ENCODE measurements at regions not wholly inside any gene's neighbourhood (a gene's known extent, or its start where the extent isn't known, plus 50 kb on each side); places are given as distances from the start of the nearest gene placed in this dataset.
A peak's percentile ranks its signal among the peaks of the same experiment; 100 is the strongest.

- Mint-ChIP-seq H3K4me1 (no peaks in the 10 kb centered on the region), H3K4me3 (no peak overlapping the region), H3K36me3 (ENCODE audit: low read depth) (no peaks in the 10 kb centered on the region), H3K27ac (no peak overlapping the region), H3K27me3 (peaks cover 16% of the 10 kb centered on the region), H3K9me3 (no peaks in the 10 kb centered on the region)
- ATAC-seq (replicated peaks) = no peak
Observed at GRCh38 chr1:99531578-99532275, 114.2 kb upstream of the PALMD start.

- H3K9me3 Mint-ChIP-seq = no peaks in the 10 kb centered on the region
- peaks cover 12% of the 10 kb centered on the region for H3K27me3 Mint-ChIP-seq
- H3K4me1 Mint-ChIP-seq = no peaks in the 10 kb centered on the region
- ATAC-seq (replicated peaks) = no peak
- no peak overlapping the region for H3K27ac Mint-ChIP-seq
- H3K36me3 Mint-ChIP-seq (ENCODE audit: low read depth) = no peaks in the 10 kb centered on the region
- H3K4me3 Mint-ChIP-seq = no peak overlapping the region
Observed at GRCh38 chr1:99532276-99532580, 113.7 kb upstream of the PALMD start.

GRCh38 chr1:99533909-99534637 lies 111.8 kb upstream of the PALMD start:
- H3K4me1 Mint-ChIP-seq = no peaks in the 10 kb centered on the region
- ATAC-seq (replicated peaks) = no peak
- no peak overlapping the region for H3K27ac Mint-ChIP-seq
- H3K36me3 Mint-ChIP-seq (ENCODE audit: low read depth) = no peaks in the 10 kb centered on the region
- no peak overlapping the region for H3K4me3 Mint-ChIP-seq
- H3K27me3 Mint-ChIP-seq = peaks cover 12% of the 10 kb centered on the region
- no peaks in the 10 kb centered on the region for H3K9me3 Mint-ChIP-seq

- H3K27me3 Mint-ChIP-seq = peaks cover 12% of the 10 kb centered on the region
- H3K4me1 Mint-ChIP-seq = no peaks in the 10 kb centered on the region
- H3K4me3 Mint-ChIP-seq = no peak overlapping the region
- H3K27ac Mint-ChIP-seq = no peak overlapping the region
- no peaks in the 10 kb centered on the region for H3K36me3 Mint-ChIP-seq (ENCODE audit: low read depth)
- no peak for ATAC-seq (replicated peaks)
- no peaks in the 10 kb centered on the region for H3K9me3 Mint-ChIP-seq
Observed at GRCh38 chr1:99534638-99534930, 111.3 kb upstream of the PALMD start.

- Mint-ChIP-seq H3K27ac (no peak overlapping the region), H3K4me1 (no peaks in the 10 kb centered on the region), H3K27me3 (peaks cover 12% of the 10 kb centered on the region), H3K36me3 (ENCODE audit: low read depth) (no peaks in the 10 kb centered on the region), H3K9me3 (no peaks in the 10 kb centered on the region), H3K4me3 (no peak overlapping the region)
- no peak for ATAC-seq (replicated peaks)
Observed at GRCh38 chr1:99535470-99536164, 110.3 kb upstream of the PALMD start.

GRCh38 chr1:99537886-99538617 lies 107.9 kb upstream of the PALMD start:
- Mint-ChIP-seq H3K9me3 (no peaks in the 10 kb centered on the region), H3K27me3 (peaks cover 12% of the 10 kb centered on the region), H3K4me3 (no peak overlapping the region), H3K4me1 (no peaks in the 10 kb centered on the region), H3K36me3 (ENCODE audit: low read depth) (no peaks in the 10 kb centered on the region), H3K27ac (no peak overlapping the region)
- no peak for ATAC-seq (replicated peaks)

GRCh38 chr1:99538618-99538956 lies 107.3 kb upstream of the PALMD start:
- Mint-ChIP-seq H3K27ac (no peak overlapping the region), H3K27me3 (peaks cover 12% of the 10 kb centered on the region), H3K4me1 (no peaks in the 10 kb centered on the region), H3K9me3 (no peaks in the 10 kb centered on the region), H3K36me3 (ENCODE audit: low read depth) (no peaks in the 10 kb centered on the region), H3K4me3 (no peak overlapping the region)
- no peak for ATAC-seq (replicated peaks)

- no peak for ATAC-seq (replicated peaks)
Observed at GRCh38 chr1:99539131-99539530, 106.8 kb upstream of the PALMD start.

GRCh38 chr1:99540744-99541143 lies 105.2 kb upstream of the PALMD start:
- Mint-ChIP-seq H3K27ac (no peak overlapping the region), H3K4me1 (no peaks in the 10 kb centered on the region), H3K27me3 (peaks cover 6% of the 10 kb centered on the region), H3K36me3 (ENCODE audit: low read depth) (no peaks in the 10 kb centered on the region), H3K4me3 (no peak overlapping the region), H3K9me3 (no peaks in the 10 kb centered on the region)
- ATAC-seq (replicated peaks) = no peak

More at GRCh38 chr1:99539131-99539530, 106.8 kb upstream of the PALMD start:
- peaks cover 12% of the 10 kb centered on the region for H3K27me3 Mint-ChIP-seq
- H3K27ac Mint-ChIP-seq = no peak overlapping the region
- no peaks in the 10 kb centered on the region for H3K4me1 Mint-ChIP-seq
- H3K36me3 Mint-ChIP-seq (ENCODE audit: low read depth) = no peaks in the 10 kb centered on the region
- no peaks in the 10 kb centered on the region for H3K9me3 Mint-ChIP-seq
- H3K4me3 Mint-ChIP-seq = no peak overlapping the region

GRCh38 chr1:99544328-99544727 lies 101.6 kb upstream of the PALMD start:
- Mint-ChIP-seq H3K36me3 (ENCODE audit: low read depth) (no peaks in the 10 kb centered on the region), H3K4me3 (no peak overlapping the region), H3K27me3 (peaks cover 6% of the 10 kb centered on the region), H3K9me3 (no peaks in the 10 kb centered on the region), H3K4me1 (no peaks in the 10 kb centered on the region), H3K27ac (no peak overlapping the region)
- ATAC-seq (replicated peaks) = peak; percentile 34

GRCh38 chr1:99546432-99547416 lies 99.2 kb upstream of the PALMD start:
- H3K36me3 Mint-ChIP-seq (ENCODE audit: low read depth) = no peaks in the 10 kb centered on the region
- no peak for ATAC-seq (replicated peaks)
- no peak overlapping the region for H3K27ac Mint-ChIP-seq
- H3K9me3 Mint-ChIP-seq = no peaks in the 10 kb centered on the region
- no peaks in the 10 kb centered on the region for H3K4me1 Mint-ChIP-seq
- H3K27me3 Mint-ChIP-seq = peaks cover 11% of the 10 kb centered on the region
- H3K4me3 Mint-ChIP-seq = no peak overlapping the region

GRCh38 chr1:99548943-99549605 lies 96.8 kb upstream of the PALMD start:
- no peak for ATAC-seq (replicated peaks)
- no peaks in the 10 kb centered on the region for H3K9me3 Mint-ChIP-seq
- peaks cover 5% of the 10 kb centered on the region for H3K27me3 Mint-ChIP-seq
- no peaks in the 10 kb centered on the region for H3K36me3 Mint-ChIP-seq (ENCODE audit: low read depth)
- no peak overlapping the region for H3K4me3 Mint-ChIP-seq
- H3K27ac Mint-ChIP-seq = no peak overlapping the region
- no peaks in the 10 kb centered on the region for H3K4me1 Mint-ChIP-seq

GRCh38 chr1:99550198-99550597 lies 95.7 kb upstream of the PALMD start:
- no peaks in the 10 kb centered on the region for H3K4me1 Mint-ChIP-seq
- no peak for ATAC-seq (replicated peaks)
- no peaks in the 10 kb centered on the region for H3K36me3 Mint-ChIP-seq (ENCODE audit: low read depth)
- peaks cover 5% of the 10 kb centered on the region for H3K27me3 Mint-ChIP-seq
- H3K9me3 Mint-ChIP-seq = no peaks in the 10 kb centered on the region
- H3K27ac Mint-ChIP-seq = no peak overlapping the region
- H3K4me3 Mint-ChIP-seq = no peak overlapping the region
